ENCODE measurements at regions not wholly inside any gene's neighbourhood (a gene's known extent, or its start where the extent isn't known, plus 50 kb on each side); places are given as distances from the start of the nearest gene placed in this dataset.
"Not testable (repeated sequence)": the region's sequence is repeated elsewhere in the genome, so short reads cannot be mapped to it uniquely, and the experiment has no call there.

GRCh38 chr9:11559001-11559776, 946.4 kb upstream of the PTPRD start:
- DNase-seq, result no peak
- in situ Hi-C loops (cut with MboI; ENCODE audit: low pct_unique_long_range_greater_than_20kb, low sequenced_read_pairs), result no loop called here

- no peak for DNase-seq
- in situ Hi-C loops (cut with MboI; ENCODE audit: low pct_unique_long_range_greater_than_20kb, low sequenced_read_pairs), result no loop called here
Observed at GRCh38 chr9:11577522-11577921, 964.7 kb upstream of the PTPRD start.

GRCh38 chr9:11595756-11596155, 983.0 kb upstream of the PTPRD start:
- in situ Hi-C loops (cut with MboI; ENCODE audit: low pct_unique_long_range_greater_than_20kb, low sequenced_read_pairs), result no loop called here
- DNase-seq, result no peak

GRCh38 chr9:11618241-11618805, 1005.5 kb upstream of the PTPRD start:
- in situ Hi-C loops (cut with MboI; ENCODE audit: low pct_unique_long_range_greater_than_20kb, low sequenced_read_pairs), result no loop called here
- no peak for DNase-seq

DNA sequence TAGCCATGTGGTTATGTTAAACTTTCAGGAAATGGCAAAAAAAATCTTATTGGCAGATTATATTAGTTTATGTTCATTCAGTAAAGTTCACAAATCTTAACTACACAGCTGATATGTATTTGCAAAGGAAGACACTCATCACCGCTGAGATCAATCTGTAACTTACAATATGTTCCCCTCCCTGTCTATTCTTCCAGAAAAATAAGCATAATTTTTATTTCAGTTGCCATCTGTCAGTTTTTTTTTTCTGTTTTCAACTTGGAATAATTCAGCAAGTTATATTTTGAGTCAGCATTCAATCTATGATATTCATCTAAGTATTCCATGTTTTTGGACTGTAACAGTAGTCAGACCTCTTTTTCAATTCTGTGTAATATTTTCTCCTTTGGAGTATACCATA, 1019.9 kb upstream of the PTPRD start:
- no peak for DNase-seq
- in situ Hi-C loops (cut with MboI; ENCODE audit: low pct_unique_long_range_greater_than_20kb, low sequenced_read_pairs), result no loop called here

- no peak for DNase-seq
- in situ Hi-C loops (cut with MboI; ENCODE audit: low pct_unique_long_range_greater_than_20kb, low sequenced_read_pairs), result no loop called here
Observed at GRCh38 chr9:11646831-11647230, 1034.0 kb upstream of the PTPRD start.

- in situ Hi-C loops (cut with MboI; ENCODE audit: low pct_unique_long_range_greater_than_20kb, low sequenced_read_pairs), result no loop called here
- no peak for DNase-seq
Observed at GRCh38 chr9:11653867-11654266, 1039.3 kb upstream of the TYRP1 start.

- no peak for DNase-seq
- in situ Hi-C loops (cut with MboI; ENCODE audit: low pct_unique_long_range_greater_than_20kb, low sequenced_read_pairs), result no loop called here
Observed at GRCh38 chr9:11663913-11664312, 1029.3 kb upstream of the TYRP1 start.

GRCh38 chr9:11676821-11677220, 1016.4 kb upstream of the TYRP1 start:
- in situ Hi-C loops (cut with MboI; ENCODE audit: low pct_unique_long_range_greater_than_20kb, low sequenced_read_pairs), result no loop called here
- DNase-seq, result no peak

DNA sequence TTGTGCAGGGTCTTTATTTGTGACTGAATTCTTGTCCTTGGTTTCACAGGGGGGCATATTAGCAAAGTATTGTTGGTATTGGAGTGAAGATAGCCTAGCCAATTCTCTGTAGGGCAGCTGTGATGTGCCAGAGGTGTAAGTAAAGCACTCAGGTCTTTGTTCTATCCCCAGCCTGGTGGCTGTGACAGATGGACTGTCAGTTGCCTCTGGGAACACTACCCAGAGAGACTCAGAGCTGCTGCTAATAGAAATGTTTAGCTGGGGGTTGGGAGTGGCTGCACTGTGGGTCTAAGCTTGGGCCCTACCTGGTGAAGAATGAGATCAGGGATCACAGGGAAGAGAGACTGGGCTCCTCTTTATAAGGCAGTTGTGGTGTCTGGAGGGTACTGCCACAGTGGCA, 1006.5 kb upstream of the TYRP1 start:
- in situ Hi-C loops (cut with MboI; ENCODE audit: low pct_unique_long_range_greater_than_20kb, low sequenced_read_pairs), result no loop called here
- no peak for DNase-seq

DNA sequence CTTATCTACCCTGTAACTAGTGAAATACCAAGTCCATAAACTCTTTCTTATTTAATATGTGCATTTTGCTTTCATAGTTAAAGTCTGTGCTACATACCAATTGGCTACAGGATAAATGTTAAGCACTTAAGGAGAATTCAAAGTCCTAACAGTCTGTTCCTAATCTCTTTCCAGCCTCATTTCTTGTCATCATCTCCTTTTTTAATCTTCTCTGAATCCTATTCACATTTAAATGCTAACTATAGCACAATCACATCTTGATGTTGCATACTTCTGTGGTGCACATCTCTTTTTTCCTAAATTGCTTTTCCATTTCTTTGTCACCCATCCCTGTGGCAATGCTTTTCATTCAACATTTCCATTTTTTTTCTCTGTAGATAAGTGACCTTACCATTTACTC, 996.1 kb upstream of the TYRP1 start:
- in situ Hi-C loops (cut with MboI; ENCODE audit: low pct_unique_long_range_greater_than_20kb, low sequenced_read_pairs), result no loop called here
- no peak for DNase-seq

GRCh38 chr9:11701706-11702105, 991.5 kb upstream of the TYRP1 start:
- DNase-seq, result no peak
- in situ Hi-C loops (cut with MboI; ENCODE audit: low pct_unique_long_range_greater_than_20kb, low sequenced_read_pairs), result no loop called here

- DNase-seq, result no peak
- in situ Hi-C loops (cut with MboI; ENCODE audit: low pct_unique_long_range_greater_than_20kb, low sequenced_read_pairs), result no loop called here
Observed at GRCh38 chr9:11702548-11702947, 990.6 kb upstream of the TYRP1 start.

GRCh38 chr9:11704198-11704597, 989.0 kb upstream of the TYRP1 start:
- in situ Hi-C loops (cut with MboI; ENCODE audit: low pct_unique_long_range_greater_than_20kb, low sequenced_read_pairs); DNase-seq: not testable (repeated sequence)

DNA sequence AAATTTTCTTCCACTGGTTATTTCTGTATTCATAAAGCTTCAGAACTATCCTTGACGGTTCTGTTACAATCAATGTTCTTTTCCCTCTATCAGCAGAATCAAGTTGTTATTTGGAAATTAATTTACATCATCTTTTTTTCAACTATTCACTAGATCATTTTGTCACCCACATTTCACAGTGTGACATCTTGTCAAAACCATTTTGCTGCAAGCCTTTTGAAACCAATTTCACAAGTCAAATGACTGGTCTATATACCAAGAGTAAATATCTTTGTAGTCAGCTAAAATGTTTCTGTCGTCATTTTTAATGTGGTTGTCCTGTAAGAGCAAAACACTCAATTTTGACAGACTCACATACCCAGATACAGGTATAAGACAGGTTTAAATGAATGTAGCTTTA, 984.3 kb upstream of the TYRP1 start:
- in situ Hi-C loops (cut with MboI; ENCODE audit: low pct_unique_long_range_greater_than_20kb, low sequenced_read_pairs), result no loop called here
- no peak for DNase-seq

DNA sequence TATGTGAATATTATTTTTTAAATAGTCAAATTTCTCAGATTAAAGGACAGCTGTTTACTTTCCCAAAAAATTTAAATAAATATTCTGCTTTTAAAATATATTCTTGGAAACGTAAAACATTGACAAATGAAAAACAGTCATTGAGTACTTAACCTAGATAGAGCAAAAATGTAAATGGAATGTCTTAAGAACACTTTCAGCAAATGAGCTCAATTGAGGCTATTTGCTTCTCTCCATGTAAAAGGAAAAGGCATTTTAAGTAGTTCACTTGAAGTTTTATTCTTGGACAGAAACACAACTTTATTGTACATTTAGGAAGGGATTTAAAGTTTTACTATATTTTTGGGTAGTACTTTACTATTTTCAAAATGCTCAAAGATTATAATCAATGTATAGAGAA, 983.6 kb upstream of the TYRP1 start:
- no peak for DNase-seq
- in situ Hi-C loops (cut with MboI; ENCODE audit: low pct_unique_long_range_greater_than_20kb, low sequenced_read_pairs), result no loop called here

GRCh38 chr9:11713077-11713476, 980.1 kb upstream of the TYRP1 start:
- no peak for DNase-seq
- in situ Hi-C loops (cut with MboI; ENCODE audit: low pct_unique_long_range_greater_than_20kb, low sequenced_read_pairs), result no loop called here

- no peak for DNase-seq
- in situ Hi-C loops (cut with MboI; ENCODE audit: low pct_unique_long_range_greater_than_20kb, low sequenced_read_pairs), result no loop called here
Observed at GRCh38 chr9:11722957-11723356, 970.2 kb upstream of the TYRP1 start.

- DNase-seq, result peak; percentile 1
- in situ Hi-C loops (cut with MboI; ENCODE audit: low pct_unique_long_range_greater_than_20kb, low sequenced_read_pairs), result no loop called here
Observed at GRCh38 chr9:11726659-11727058, 966.5 kb upstream of the TYRP1 start.

GRCh38 chr9:11735391-11735790, 957.8 kb upstream of the TYRP1 start:
- in situ Hi-C loops (cut with MboI; ENCODE audit: low pct_unique_long_range_greater_than_20kb, low sequenced_read_pairs), result no loop called here
- no peak for DNase-seq

DNA sequence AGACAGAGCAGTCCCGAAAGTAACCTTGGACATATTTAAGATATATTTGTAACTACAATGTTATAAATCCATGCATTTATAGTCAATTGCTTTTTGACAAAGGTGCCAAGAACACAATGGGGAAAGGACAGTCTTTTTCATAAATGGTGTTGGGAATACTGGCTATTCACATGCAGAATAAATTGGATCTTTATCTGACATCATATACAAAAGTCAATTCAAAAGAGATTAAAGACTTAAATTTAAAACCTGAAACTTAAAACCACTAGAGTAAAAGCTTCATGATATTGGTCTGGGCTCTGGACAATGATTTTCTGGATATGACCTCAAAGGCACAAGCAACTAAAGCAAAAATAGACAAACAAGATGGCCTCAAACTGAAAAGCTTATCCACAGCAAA, 950.7 kb upstream of the TYRP1 start:
- in situ Hi-C loops (cut with MboI; ENCODE audit: low pct_unique_long_range_greater_than_20kb, low sequenced_read_pairs), result no loop called here
- no peak for DNase-seq

Data from KBM-7 (cell line).